Activated T-helper 2 cell treated with anti-CD3 and anti-CD28 coated beads, Interferon-gamma antibody, Interleukin-2, Interleukin-4, amounts not matched to agents 10 μg/mL and 5 μg/mL and 100 μg/mL, durations not matched to agents 14 hours and 24 hours and 36 hours (primary cell): ENCODE measurements at regions not wholly inside any gene's neighbourhood (a gene's known extent, or its start where the extent isn't known, plus 50 kb on each side); places are given as distances from the start of the nearest gene placed in this dataset.
A peak's percentile ranks its signal among the peaks of the same experiment; 100 is the strongest.

Source experiments
- DNase-seq: peaks from one replicate; pipeline ENCODE4 v3.0.0; 2021; ENCODE audit warnings: low spot score
- H3K27ac Mint-ChIP-seq: one replicate; pipeline ENCODE4 v1.8.0; 2021; ENCODE audit warnings: mixed read lengths
- H3K27me3 Mint-ChIP-seq: one replicate; pipeline ENCODE4 v1.8.0; 2021; ENCODE audit warnings: low read depth, mixed read lengths
- H3K36me3 Mint-ChIP-seq: one replicate; pipeline ENCODE4 v1.8.0; 2021; ENCODE audit warnings: low read depth, mixed read lengths
- H3K4me1 Mint-ChIP-seq: one replicate; pipeline ENCODE4 v1.8.0; 2021; ENCODE audit warnings: low read depth, mixed read lengths
- H3K4me3 Mint-ChIP-seq: one replicate; pipeline ENCODE4 v1.8.0; 2021; ENCODE audit warnings: low read depth, mild to moderate bottlenecking, moderate library complexity, mixed read lengths
- H3K9me3 Mint-ChIP-seq: one replicate; pipeline ENCODE4 v1.8.0; 2021; ENCODE audit warnings: mixed read lengths
- intact Hi-C: fragments of 100-400 bp; cut with micrococcal nuclease; formaldehyde crosslinking; loops from one replicate; pipeline ENCODE4 v1.15.1; 2023

GRCh38 chr10:3471927-3472286 lies 299.3 kb upstream of the PITRM1 start:
- H3K9me3 Mint-ChIP-seq, result no peaks in the 10 kb centered on the region
- peak overlapping the region; percentile 58 for H3K27ac Mint-ChIP-seq
- H3K4me3 Mint-ChIP-seq, result peak overlapping the region; percentile 48
- peaks cover 62% of the 10 kb centered on the region for H3K4me1 Mint-ChIP-seq
- peaks cover 2% of the 10 kb centered on the region for H3K36me3 Mint-ChIP-seq
- intact Hi-C loops, result no loop called here
- no peak for DNase-seq
- peaks cover 1% of the 10 kb centered on the region for H3K27me3 Mint-ChIP-seq

GRCh38 chr10:3471472-3471871 lies 298.9 kb upstream of the PITRM1 start:
- H3K36me3 Mint-ChIP-seq, result peaks cover 2% of the 10 kb centered on the region
- intact Hi-C loops, result no loop called here
- no peaks in the 10 kb centered on the region for H3K9me3 Mint-ChIP-seq
- H3K27ac Mint-ChIP-seq, result no peak overlapping the region
- peaks cover 1% of the 10 kb centered on the region for H3K27me3 Mint-ChIP-seq
- H3K4me3 Mint-ChIP-seq, result no peak overlapping the region
- peaks cover 62% of the 10 kb centered on the region for H3K4me1 Mint-ChIP-seq
- DNase-seq, result no peak

GRCh38 chr10:3470191-3470590 lies 297.6 kb upstream of the PITRM1 start:
- no peak overlapping the region for H3K4me3 Mint-ChIP-seq
- H3K36me3 Mint-ChIP-seq, result peaks cover 6% of the 10 kb centered on the region
- H3K9me3 Mint-ChIP-seq, result no peaks in the 10 kb centered on the region
- DNase-seq, result no peak
- H3K27ac Mint-ChIP-seq, result no peak overlapping the region
- peaks cover 69% of the 10 kb centered on the region for H3K4me1 Mint-ChIP-seq
- intact Hi-C loops, result no loop called here
- H3K27me3 Mint-ChIP-seq, result no peaks in the 10 kb centered on the region

GRCh38 chr10:3469639-3470020 lies 297.0 kb upstream of the PITRM1 start:
- H3K4me1 Mint-ChIP-seq, result peaks cover 73% of the 10 kb centered on the region
- intact Hi-C loops, result loop anchor here (2.0 to 10.0 kb wide), 7 partner anchors 47 to 1183 kb away; no protein-coding TSS in a partner anchor
- H3K27me3 Mint-ChIP-seq, result no peaks in the 10 kb centered on the region
- H3K36me3 Mint-ChIP-seq, result peaks cover 8% of the 10 kb centered on the region
- DNase-seq, result no peak
- no peaks in the 10 kb centered on the region for H3K9me3 Mint-ChIP-seq
- H3K27ac Mint-ChIP-seq, result peak overlapping the region; percentile 46
- H3K4me3 Mint-ChIP-seq, result no peak overlapping the region

GRCh38 chr10:3468919-3469638 lies 296.5 kb upstream of the PITRM1 start:
- Mint-ChIP-seq H3K4me1 (peaks cover 71% of the 10 kb centered on the region), H3K27me3 (no peaks in the 10 kb centered on the region), H3K36me3 (peaks cover 8% of the 10 kb centered on the region), H3K4me3 (peak overlapping the region; percentile 69), H3K9me3 (no peaks in the 10 kb centered on the region), H3K27ac (peak overlapping the region; percentile 92)
- intact Hi-C loops, result loop anchor here (2.0 to 10.0 kb wide), 7 partner anchors 47 to 1183 kb away; no protein-coding TSS in a partner anchor
- DNase-seq, result no peak

GRCh38 chr10:3467052-3467951 lies 294.7 kb upstream of the PITRM1 start:
- Mint-ChIP-seq H3K4me3 (peak overlapping the region; percentile 73), H3K27me3 (no peaks in the 10 kb centered on the region), H3K4me1 (peaks cover 63% of the 10 kb centered on the region), H3K36me3 (peaks cover 8% of the 10 kb centered on the region), H3K27ac (peak overlapping the region; percentile 92), H3K9me3 (no peaks in the 10 kb centered on the region)
- no peak for DNase-seq
- intact Hi-C loops, result loop anchor here (2.0 to 10.0 kb wide), 6 partner anchors 13 to 1185 kb away; no protein-coding TSS in a partner anchor

GRCh38 chr10:3465406-3465891 lies 292.9 kb upstream of the PITRM1 start:
- intact Hi-C loops, result loop anchor here (5.0 to 10.0 kb wide), 5 partner anchors 43 to 1187 kb away; no protein-coding TSS in a partner anchor
- DNase-seq, result no peak
- Mint-ChIP-seq H3K36me3 (peaks cover 8% of the 10 kb centered on the region), H3K4me3 (no peak overlapping the region), H3K9me3 (no peaks in the 10 kb centered on the region), H3K27me3 (no peaks in the 10 kb centered on the region), H3K27ac (peak overlapping the region; percentile 26), H3K4me1 (peaks cover 51% of the 10 kb centered on the region)

GRCh38 chr10:3464760-3465405 lies 292.3 kb upstream of the PITRM1 start:
- H3K4me1 Mint-ChIP-seq, result peaks cover 46% of the 10 kb centered on the region
- H3K9me3 Mint-ChIP-seq, result peaks cover 3% of the 10 kb centered on the region
- no peaks in the 10 kb centered on the region for H3K27me3 Mint-ChIP-seq
- no peak for DNase-seq
- peaks cover 8% of the 10 kb centered on the region for H3K36me3 Mint-ChIP-seq
- intact Hi-C loops, result loop anchor here (5.0 to 10.0 kb wide), 5 partner anchors 43 to 1187 kb away; no protein-coding TSS in a partner anchor
- peak overlapping the region; percentile 26 for H3K27ac Mint-ChIP-seq
- H3K4me3 Mint-ChIP-seq, result no peak overlapping the region

- peaks cover 20% of the 10 kb centered on the region for H3K4me1 Mint-ChIP-seq
- DNase-seq, result no peak
- H3K36me3 Mint-ChIP-seq, result peaks cover 11% of the 10 kb centered on the region
- H3K27ac Mint-ChIP-seq, result no peak overlapping the region
- H3K27me3 Mint-ChIP-seq, result no peaks in the 10 kb centered on the region
- H3K4me3 Mint-ChIP-seq, result no peak overlapping the region
- intact Hi-C loops, result loop anchor here (10.0 kb wide), 1 partner anchor 674 kb away; no protein-coding TSS in a partner anchor
- peaks cover 17% of the 10 kb centered on the region for H3K9me3 Mint-ChIP-seq
Measured at GRCh38 chr10:3460420-3461128, 288.0 kb upstream of the PITRM1 start.

- no peak for DNase-seq
- Mint-ChIP-seq H3K4me1 (peaks cover 33% of the 10 kb centered on the region), H3K4me3 (no peak overlapping the region), H3K36me3 (peaks cover 5% of the 10 kb centered on the region), H3K9me3 (peaks cover 17% of the 10 kb centered on the region), H3K27ac (peak overlapping the region; percentile 28), H3K27me3 (peaks cover 5% of the 10 kb centered on the region)
- intact Hi-C loops, result no loop called here
Measured at GRCh38 chr10:3455385-3456334, 283.1 kb upstream of the PITRM1 start.

GRCh38 chr10:3452683-3453361 lies 280.2 kb upstream of the PITRM1 start:
- Mint-ChIP-seq H3K27me3 (peaks cover 21% of the 10 kb centered on the region), H3K4me3 (no peak overlapping the region), H3K4me1 (peaks cover 35% of the 10 kb centered on the region), H3K27ac (no peak overlapping the region), H3K9me3 (peaks cover 4% of the 10 kb centered on the region), H3K36me3 (peaks cover 4% of the 10 kb centered on the region)
- intact Hi-C loops, result no loop called here
- DNase-seq, result no peak
